ENCODE measurements at regions not wholly inside any gene's neighbourhood (a gene's known extent, or its start where the extent isn't known, plus 50 kb on each side); places are given as distances from the start of the nearest gene placed in this dataset.
"Not testable (repeated sequence)": the region's sequence is repeated elsewhere in the genome, so short reads cannot be mapped to it uniquely, and the experiment has no call there.

- no peak for TF ChIP-seq CTCF (IDR thresholded peaks at IDR 0.05)
- TF ChIP-seq POLR2AphosphoS5 (IDR thresholded peaks at IDR 0.05): no peak
- TF ChIP-seq EP300 (IDR thresholded peaks at IDR 0.05): no peak
- TF ChIP-seq POLR2A (IDR thresholded peaks at IDR 0.05): no peak
- Histone ChIP-seq H3K36me3 (no peaks in the 10 kb centered on the region), H3K9me3 (no peaks in the 10 kb centered on the region), H3K4me3 (no peak overlapping the region), H3K4me1 (no peaks in the 10 kb centered on the region), H3K27ac (no peak overlapping the region), H3K27me3 (peaks cover 21% of the 10 kb centered on the region)
- 64% methylated on average over 5 of the region's 5 CpGs for WGBS
- no peak for DNase-seq (ENCODE audit: low spot score in 2 of 2)
Observed at GRCh38 chr12:131309700-131310099, 356.0 kb downstream of the ADGRD1 start.

- not testable (repeated sequence) for DNase-seq (ENCODE audit: low spot score in 2 of 2); H3K4me1 ChIP-seq; H3K4me3 ChIP-seq; H3K27ac ChIP-seq; H3K9me3 ChIP-seq; H3K36me3 ChIP-seq
- 84% methylated on average over 14 of the region's 22 CpGs for WGBS
- H3K27me3 ChIP-seq: peaks cover 21% of the 10 kb centered on the region
Observed at GRCh38 chr12:131310227-131310969, 356.7 kb downstream of the ADGRD1 start.

- H3K27ac ChIP-seq; H3K4me3 ChIP-seq; H3K4me1 ChIP-seq; DNase-seq (ENCODE audit: low spot score in 2 of 2); H3K9me3 ChIP-seq; H3K36me3 ChIP-seq: not testable (repeated sequence)
- H3K27me3 ChIP-seq: peaks cover 21% of the 10 kb centered on the region
- WGBS: 39% methylated on average over 3 of the region's 12 CpGs
Observed at GRCh38 chr12:131311279-131311722, 357.6 kb downstream of the ADGRD1 start.

- TF ChIP-seq POLR2A (IDR thresholded peaks at IDR 0.05) (no peak), EP300 (IDR thresholded peaks at IDR 0.05) (no peak), POLR2AphosphoS5 (IDR thresholded peaks at IDR 0.05) (no peak), CTCF (IDR thresholded peaks at IDR 0.05) (no peak)
- no peaks in the 10 kb centered on the region for H3K9me3 ChIP-seq
- no peaks in the 10 kb centered on the region for H3K4me1 ChIP-seq
- no peaks in the 10 kb centered on the region for H3K36me3 ChIP-seq
- DNase-seq (ENCODE audit: low spot score in 2 of 2): no peak
- H3K27ac ChIP-seq: no peak overlapping the region
- peaks cover 21% of the 10 kb centered on the region for H3K27me3 ChIP-seq
- 27% methylated on average over 10 of the region's 10 CpGs for WGBS
- H3K4me3 ChIP-seq: no peak overlapping the region
Observed at GRCh38 chr12:131311764-131312163, 358.1 kb downstream of the ADGRD1 start.

- not testable (repeated sequence) for H3K27ac ChIP-seq; H3K9me3 ChIP-seq; H3K4me3 ChIP-seq; H3K4me1 ChIP-seq; H3K36me3 ChIP-seq; DNase-seq (ENCODE audit: low spot score in 2 of 2)
- H3K27me3 ChIP-seq: peaks cover 21% of the 10 kb centered on the region
- WGBS: 49% methylated on average over 5 of the region's 9 CpGs
Observed at GRCh38 chr12:131312382-131312781, 358.7 kb downstream of the ADGRD1 start.

GRCh38 chr12:131312793-131313545, 359.3 kb downstream of the ADGRD1 start:
- 87% methylated on average over 8 of the region's 13 CpGs for WGBS
- H3K36me3 ChIP-seq: no peaks in the 10 kb centered on the region
- peaks cover 21% of the 10 kb centered on the region for H3K27me3 ChIP-seq
- no peaks in the 10 kb centered on the region for H3K9me3 ChIP-seq
- H3K4me1 ChIP-seq: no peaks in the 10 kb centered on the region
- DNase-seq (ENCODE audit: low spot score in 2 of 2): no peak
- TF ChIP-seq CTCF (IDR thresholded peaks at IDR 0.05) (no peak), POLR2AphosphoS5 (IDR thresholded peaks at IDR 0.05) (no peak), POLR2A (IDR thresholded peaks at IDR 0.05) (no peak), EP300 (IDR thresholded peaks at IDR 0.05) (no peak)
- H3K27ac ChIP-seq: no peak overlapping the region
- H3K4me3 ChIP-seq: no peak overlapping the region

Data from suprapubic skin (tissue), 4 donors.